ENCODE measurements at regions not wholly inside any gene's neighbourhood (a gene's known extent, or its start where the extent isn't known, plus 50 kb on each side); places are given as distances from the start of the nearest gene placed in this dataset.
"Not testable (repeated sequence)": the region's sequence is repeated elsewhere in the genome, so short reads cannot be mapped to it uniquely, and the experiment has no call there.

- Mint-ChIP-seq H3K27ac (no peak overlapping the region), H3K36me3 (no peaks in the 10 kb centered on the region), H3K9me3 (no peaks in the 10 kb centered on the region), H3K4me3 (no peak overlapping the region), H3K4me1 (peaks cover 9% of the 10 kb centered on the region), H3K27me3 (peaks cover 33% of the 10 kb centered on the region)
- no peak for DNase-seq
These were observed 171.7 kb downstream of the LACC1 start for GRCh38 chr13:44051405-44051804.

- Mint-ChIP-seq H3K27ac (no peak overlapping the region), H3K4me3 (no peak overlapping the region), H3K27me3 (peaks cover 29% of the 10 kb centered on the region), H3K36me3 (no peaks in the 10 kb centered on the region), H3K9me3 (no peaks in the 10 kb centered on the region), H3K4me1 (peaks cover 9% of the 10 kb centered on the region)
- peak; percentile 10 for DNase-seq
These were observed 172.4 kb downstream of the LACC1 start for GRCh38 chr13:44051918-44052675.

- DNase-seq = no peak
- H3K27me3 Mint-ChIP-seq = peaks cover 34% of the 10 kb centered on the region
- H3K4me3 Mint-ChIP-seq = no peak overlapping the region
- no peaks in the 10 kb centered on the region for H3K36me3 Mint-ChIP-seq
- H3K4me1 Mint-ChIP-seq = peaks cover 9% of the 10 kb centered on the region
- H3K9me3 Mint-ChIP-seq = no peaks in the 10 kb centered on the region
- H3K27ac Mint-ChIP-seq = no peak overlapping the region
These were observed 173.1 kb downstream of the LACC1 start for GRCh38 chr13:44052780-44053184.

GRCh38 chr13:44053208-44053607 is 173.5 kb downstream of the LACC1 start:
- Mint-ChIP-seq H3K4me1 (peaks cover 9% of the 10 kb centered on the region), H3K27ac (no peak overlapping the region), H3K36me3 (no peaks in the 10 kb centered on the region), H3K9me3 (no peaks in the 10 kb centered on the region), H3K27me3 (peaks cover 37% of the 10 kb centered on the region), H3K4me3 (no peak overlapping the region)
- DNase-seq = no peak

GRCh38 chr13:44054525-44054924 is 174.8 kb downstream of the LACC1 start:
- Mint-ChIP-seq H3K36me3 (no peaks in the 10 kb centered on the region), H3K9me3 (no peaks in the 10 kb centered on the region), H3K27ac (no peak overlapping the region), H3K27me3 (peaks cover 35% of the 10 kb centered on the region), H3K4me1 (peaks cover 9% of the 10 kb centered on the region), H3K4me3 (no peak overlapping the region)
- DNase-seq = no peak

GRCh38 chr13:44055681-44056080 is 176.0 kb downstream of the LACC1 start:
- peaks cover 31% of the 10 kb centered on the region for H3K27me3 Mint-ChIP-seq

GRCh38 chr13:44058067-44058466 is 178.4 kb downstream of the LACC1 start:
- H3K27me3 Mint-ChIP-seq = peaks cover 27% of the 10 kb centered on the region
- no peaks in the 10 kb centered on the region for H3K9me3 Mint-ChIP-seq
- H3K27ac Mint-ChIP-seq = no peak overlapping the region
- no peak overlapping the region for H3K4me3 Mint-ChIP-seq
- H3K36me3 Mint-ChIP-seq = no peaks in the 10 kb centered on the region
- no peak for DNase-seq
- peaks cover 7% of the 10 kb centered on the region for H3K4me1 Mint-ChIP-seq

More at GRCh38 chr13:44055681-44056080, 176.0 kb downstream of the LACC1 start:
- not testable (repeated sequence) for H3K4me1 Mint-ChIP-seq, H3K9me3 Mint-ChIP-seq, H3K36me3 Mint-ChIP-seq
- H3K4me3 Mint-ChIP-seq = peak overlapping the region; percentile 59
- DNase-seq = peak; percentile 19
- peak overlapping the region; percentile 51 for H3K27ac Mint-ChIP-seq

GRCh38 chr13:44058624-44059215 is 179.0 kb downstream of the LACC1 start:
- Mint-ChIP-seq H3K4me3 (no peak overlapping the region), H3K4me1 (peaks cover 7% of the 10 kb centered on the region), H3K27me3 (peaks cover 23% of the 10 kb centered on the region), H3K9me3 (no peaks in the 10 kb centered on the region), H3K36me3 (no peaks in the 10 kb centered on the region), H3K27ac (no peak overlapping the region)
- no peak for DNase-seq

GRCh38 chr13:44061876-44062275 is 182.2 kb downstream of the LACC1 start:
- DNase-seq = no peak
- Mint-ChIP-seq H3K36me3 (no peaks in the 10 kb centered on the region), H3K9me3 (no peaks in the 10 kb centered on the region), H3K27me3 (peaks cover 19% of the 10 kb centered on the region), H3K27ac (no peak overlapping the region), H3K4me3 (no peak overlapping the region), H3K4me1 (no peaks in the 10 kb centered on the region)

GRCh38 chr13:44063467-44063866 is 183.8 kb downstream of the LACC1 start:
- Mint-ChIP-seq H3K4me1 (no peaks in the 10 kb centered on the region), H3K27me3 (peaks cover 6% of the 10 kb centered on the region), H3K27ac (no peak overlapping the region), H3K36me3 (no peaks in the 10 kb centered on the region), H3K4me3 (no peak overlapping the region), H3K9me3 (no peaks in the 10 kb centered on the region)
- no peak for DNase-seq

GRCh38 chr13:44063881-44064280 is 184.2 kb downstream of the LACC1 start:
- no peak overlapping the region for H3K4me3 Mint-ChIP-seq
- peaks cover 4% of the 10 kb centered on the region for H3K27me3 Mint-ChIP-seq
- H3K36me3 Mint-ChIP-seq = no peaks in the 10 kb centered on the region
- no peaks in the 10 kb centered on the region for H3K9me3 Mint-ChIP-seq
- no peak overlapping the region for H3K27ac Mint-ChIP-seq
- no peaks in the 10 kb centered on the region for H3K4me1 Mint-ChIP-seq
- no peak for DNase-seq

- Mint-ChIP-seq H3K27ac (no peak overlapping the region), H3K4me3 (no peak overlapping the region), H3K36me3 (no peaks in the 10 kb centered on the region), H3K27me3 (peaks cover 4% of the 10 kb centered on the region), H3K9me3 (no peaks in the 10 kb centered on the region), H3K4me1 (no peaks in the 10 kb centered on the region)
- no peak for DNase-seq
These were observed 184.7 kb downstream of the LACC1 start for GRCh38 chr13:44064357-44064756.

GRCh38 chr13:44068169-44068568 is 188.5 kb downstream of the LACC1 start:
- Mint-ChIP-seq H3K27ac (no peak overlapping the region), H3K27me3 (peaks cover 4% of the 10 kb centered on the region), H3K4me3 (no peak overlapping the region), H3K4me1 (no peaks in the 10 kb centered on the region), H3K36me3 (peaks cover 2% of the 10 kb centered on the region), H3K9me3 (peaks cover 13% of the 10 kb centered on the region)
- DNase-seq = no peak

- H3K4me3 Mint-ChIP-seq = no peak overlapping the region
- peaks cover 4% of the 10 kb centered on the region for H3K27me3 Mint-ChIP-seq
- no peak overlapping the region for H3K27ac Mint-ChIP-seq
- peaks cover 2% of the 10 kb centered on the region for H3K36me3 Mint-ChIP-seq
- H3K4me1 Mint-ChIP-seq = no peaks in the 10 kb centered on the region
- H3K9me3 Mint-ChIP-seq = peaks cover 15% of the 10 kb centered on the region
- no peak for DNase-seq
These were observed 189.0 kb downstream of the LACC1 start for GRCh38 chr13:44068737-44069136.

- H3K4me3 Mint-ChIP-seq = no peak overlapping the region
- peaks cover 15% of the 10 kb centered on the region for H3K9me3 Mint-ChIP-seq
- peaks cover 2% of the 10 kb centered on the region for H3K36me3 Mint-ChIP-seq
These were observed 192.8 kb downstream of the LACC1 start for GRCh38 chr13:44072536-44072935.

GRCh38 chr13:44074611-44075010 is 194.9 kb downstream of the LACC1 start:
- no peak overlapping the region for H3K4me3 Mint-ChIP-seq
- H3K36me3 Mint-ChIP-seq = peaks cover 2% of the 10 kb centered on the region
- no peak for DNase-seq
- peaks cover 15% of the 10 kb centered on the region for H3K9me3 Mint-ChIP-seq
- H3K27ac Mint-ChIP-seq = no peak overlapping the region
- H3K4me1 Mint-ChIP-seq = no peaks in the 10 kb centered on the region
- H3K27me3 Mint-ChIP-seq = no peaks in the 10 kb centered on the region

More at GRCh38 chr13:44072536-44072935, 192.8 kb downstream of the LACC1 start:
- Mint-ChIP-seq H3K4me1 (no peaks in the 10 kb centered on the region), H3K27me3 (no peaks in the 10 kb centered on the region), H3K27ac (no peak overlapping the region)
- no peak for DNase-seq

Data from activated naive CD8-positive, alpha-beta T cell treated with anti-CD3 and anti-CD28 coated beads for 36 hours (primary cell).